Midbrain (tissue), 1 donor: ENCODE measurements at regions not wholly inside any gene's neighbourhood (a gene's known extent, or its start where the extent isn't known, plus 50 kb on each side); places are given as distances from the start of the nearest gene placed in this dataset.

Experiments used
- DNase-seq: peaks from one replicate; lab custom pipeline; 2025; lab: John Stamatoyannopoulos, UW

GRCh38 chr1:36553591-36554322, 71.0 kb upstream of the CSF3R start:
- peak; percentile 53 for DNase-seq

GRCh38 chr1:36542962-36543515, 60.3 kb upstream of the CSF3R start:
- no peak for DNase-seq

DNA sequence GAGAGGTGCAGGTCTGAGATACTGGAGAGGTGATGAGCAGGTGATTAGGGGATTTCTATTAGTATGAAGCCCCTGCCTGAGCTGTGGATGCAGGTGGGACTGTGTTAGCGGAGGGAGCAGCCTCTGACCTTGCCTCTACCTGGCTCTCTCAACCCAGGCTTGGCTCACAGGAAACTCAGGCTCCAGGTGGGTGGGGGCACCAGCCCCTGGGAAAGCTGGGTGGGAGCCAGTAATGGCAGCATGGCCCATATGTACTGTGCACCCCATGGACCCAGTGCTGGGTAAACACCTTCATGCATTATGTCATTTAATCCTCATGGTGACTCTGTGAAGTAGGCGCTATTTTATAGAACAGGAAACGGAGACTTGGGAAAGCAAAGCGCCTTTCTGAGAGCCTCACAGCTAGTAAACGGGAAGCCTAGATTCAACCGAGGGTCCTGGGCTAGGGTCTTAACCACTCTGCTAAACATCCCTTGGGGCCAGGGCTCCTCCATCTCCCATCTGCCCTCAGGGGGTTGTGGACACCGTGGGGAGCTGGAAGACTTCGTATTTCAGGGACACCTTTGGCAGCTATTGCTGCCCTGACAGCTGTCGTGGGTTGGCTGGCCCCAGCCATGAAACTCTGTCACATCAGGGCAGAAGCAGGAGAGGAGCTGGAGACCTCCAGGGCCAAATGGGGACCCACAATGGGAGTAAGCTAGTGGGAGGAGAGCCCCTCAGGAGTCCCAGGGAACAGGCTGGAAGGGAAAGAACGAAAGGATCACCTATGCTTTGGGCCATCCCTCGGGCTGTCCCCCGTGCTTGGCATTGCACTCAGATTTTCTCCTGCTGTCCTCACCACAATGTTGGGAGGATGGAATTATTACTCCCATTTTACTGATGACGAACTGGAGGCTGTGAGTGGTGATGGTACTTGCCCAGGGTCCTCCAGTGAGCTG, 59.6 kb upstream of the CSF3R start:
- DNase-seq = no peak

GRCh38 chr1:36540056-36540455, 57.3 kb upstream of the CSF3R start:
- no peak for DNase-seq

DNA sequence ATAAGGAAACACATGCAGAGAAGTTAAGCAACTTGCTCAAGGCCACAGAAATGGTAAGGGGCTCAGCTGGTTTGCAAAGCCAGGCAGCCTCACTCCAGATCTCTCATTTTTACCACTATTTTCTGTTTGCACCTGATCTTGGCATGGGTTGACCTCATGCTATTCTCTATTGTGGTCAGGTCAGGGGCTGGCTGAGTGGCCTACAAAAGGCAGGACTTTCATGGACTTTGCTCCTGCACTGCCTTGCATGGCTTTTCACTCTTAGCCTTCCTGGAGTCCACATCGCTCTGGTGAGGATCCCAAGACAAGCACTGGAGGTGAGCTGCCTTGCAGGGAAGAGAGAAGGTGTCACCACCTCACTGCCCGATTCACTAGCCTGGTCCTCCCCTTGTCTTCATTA, 56.8 kb upstream of the CSF3R start:
- DNase-seq = no peak

DNA sequence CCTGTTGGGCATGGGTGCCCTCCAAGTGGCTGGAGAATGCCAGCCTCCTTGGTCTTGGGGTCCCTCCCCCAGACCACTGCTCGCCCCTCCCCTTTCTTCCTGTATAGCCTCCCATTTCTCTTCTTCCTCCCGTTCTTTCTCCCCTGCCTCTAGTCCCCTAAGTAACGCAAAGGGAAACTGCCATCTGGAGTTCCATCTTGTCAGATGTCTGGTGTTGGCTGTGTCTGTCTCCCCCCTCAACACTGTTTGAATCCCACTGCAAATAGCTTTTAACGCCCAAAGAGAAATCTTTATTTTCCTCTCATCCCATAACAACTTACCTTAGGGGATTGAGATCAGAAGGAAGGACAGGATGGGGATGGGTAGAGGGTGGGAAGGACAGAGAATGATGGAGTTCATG, 55.3 kb upstream of the CSF3R start:
- no peak for DNase-seq

- DNase-seq = no peak
These were observed 54.6 kb upstream of the CSF3R start for GRCh38 chr1:36537190-36537768.

- DNase-seq = no peak
These were observed 54.0 kb upstream of the CSF3R start for GRCh38 chr1:36536727-36537126.

DNA sequence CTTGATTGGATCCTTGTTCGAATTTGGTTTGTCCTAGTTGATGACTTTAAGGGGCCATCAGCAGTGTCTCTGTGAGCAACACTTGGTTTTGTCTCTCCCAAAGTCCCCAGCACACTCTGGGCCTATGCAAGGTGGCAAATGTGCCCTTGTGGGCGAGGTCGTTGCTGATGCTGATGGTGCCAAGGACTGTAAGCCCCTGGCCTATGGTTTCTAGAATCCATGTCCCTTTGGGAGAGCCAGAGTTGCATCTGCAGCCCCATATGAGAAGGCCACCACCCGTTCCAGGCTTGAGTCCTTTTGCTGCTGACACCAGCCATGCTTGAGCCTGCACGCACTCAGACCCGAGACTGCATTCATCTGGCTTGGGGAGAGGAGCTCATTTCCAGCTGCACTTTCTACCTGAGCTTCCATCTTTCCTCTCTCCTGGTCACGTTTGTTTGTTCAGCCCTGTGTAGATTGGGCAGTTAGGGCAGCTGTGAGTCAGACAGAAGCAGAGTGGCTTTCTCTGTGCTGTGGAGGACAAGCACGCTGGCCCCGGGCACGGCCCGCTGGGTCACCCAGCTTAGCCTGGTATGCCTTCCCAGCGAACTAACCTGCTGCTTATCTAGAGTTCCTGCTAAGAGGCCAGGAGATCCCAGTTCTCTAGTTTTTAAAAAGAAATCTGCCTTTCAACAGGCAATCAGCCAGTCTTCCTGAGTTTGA, 52.1 kb upstream of the CSF3R start:
- no peak for DNase-seq

DNA sequence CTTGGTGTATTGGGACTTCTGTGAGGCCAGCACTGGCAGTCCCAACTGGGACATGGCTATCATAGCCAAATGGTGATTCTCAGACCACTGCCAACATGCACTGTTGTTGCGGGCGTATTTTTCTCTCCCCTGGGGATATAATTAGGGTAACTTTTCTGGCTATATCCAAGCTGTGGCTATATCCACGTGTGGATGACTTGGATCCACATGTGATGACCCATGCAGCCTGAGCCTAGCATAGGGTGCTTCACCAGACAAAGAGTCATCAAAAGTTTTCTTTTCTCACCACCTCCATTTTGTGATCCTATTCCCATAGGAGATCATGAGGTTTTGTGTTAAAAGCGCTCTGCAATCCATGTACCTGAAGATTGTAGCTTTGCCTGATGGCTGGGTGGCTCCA, 51.2 kb upstream of the CSF3R start:
- no peak for DNase-seq

GRCh38 chr1:36532810-36533401, 50.2 kb upstream of the CSF3R start:
- DNase-seq = no peak
